H9 (cell line): ENCODE measurements at regions not wholly inside any gene's neighbourhood (a gene's known extent, or its start where the extent isn't known, plus 50 kb on each side); places are given as distances from the start of the nearest gene placed in this dataset.
A peak's percentile ranks its signal among the peaks of the same experiment; 100 is the strongest.

Source experiments
- DNase-seq: peaks from one replicate; pipeline ENCODE4 v3.0.0-alpha.2; 2017
- H2AFZ ChIP-seq: one replicate; pipeline ENCODE4 v1.6.1; 2013; ENCODE audit warnings: mild to moderate bottlenecking, low read length, control low read depth, moderate library complexity
- H2AK5ac ChIP-seq: 2 replicates; pipeline ENCODE4 v1.6.1; 2013; ENCODE audit warnings: low read length, control low read depth, mixed read lengths; ENCODE audit not compliant: insufficient read length
- H2BK120ac ChIP-seq: one replicate; pipeline ENCODE4 v1.6.1; 2013; ENCODE audit warnings: low read depth, mild to moderate bottlenecking, low read length, control low read depth, inconsistent platforms; ENCODE audit not compliant: poor library complexity, severe bottlenecking
- H2BK12ac ChIP-seq: 2 replicates; pipeline ENCODE4 v1.6.1; 2013; ENCODE audit warnings: low read length, control low read depth, mixed read lengths, low read depth; ENCODE audit not compliant: insufficient read length
- H2BK15ac ChIP-seq: 2 replicates; pipeline ENCODE4 v1.6.1; 2013; ENCODE audit warnings: low read depth, low read length, control low read depth
- H2BK20ac ChIP-seq: one replicate; pipeline ENCODE4 v1.6.1; 2013; ENCODE audit warnings: low read depth, mild to moderate bottlenecking, low read length, control low read depth, inconsistent platforms; ENCODE audit not compliant: poor library complexity, severe bottlenecking
- H2BK5ac ChIP-seq: 2 replicates; pipeline ENCODE4 v1.6.1; 2013; ENCODE audit warnings: low read length, control low read depth, mixed read lengths; ENCODE audit not compliant: insufficient read length
- H3K14ac ChIP-seq: 2 replicates; pipeline ENCODE4 v1.6.1; 2013; ENCODE audit warnings: low read length, control low read depth; ENCODE audit not compliant: insufficient read depth
- H3K18ac ChIP-seq: 2 replicates; pipeline ENCODE4 v1.6.1; 2013; ENCODE audit warnings: low read depth, mild to moderate bottlenecking, mixed read lengths, low read length, control low read depth; ENCODE audit not compliant: insufficient read length
- H3K23ac ChIP-seq: 2 replicates; pipeline ENCODE4 v1.6.1; 2013; ENCODE audit warnings: low read length, control low read depth, mixed read lengths, low read depth; ENCODE audit not compliant: insufficient read length
- H3K23me2 ChIP-seq: 2 replicates; pipeline ENCODE4 v1.6.1; 2013; ENCODE audit warnings: low read depth, mild to moderate bottlenecking, mixed read lengths, low read length, control low read depth; ENCODE audit not compliant: insufficient read length, poor library complexity, severe bottlenecking
- H3K27ac ChIP-seq: 2 replicates; pipeline ENCODE4 v1.5.1; 2013; ENCODE audit warnings: low read length, control low read depth, mixed read lengths, low read depth; ENCODE audit not compliant: insufficient read length
- H3K27me3 ChIP-seq: 2 replicates; pipeline ENCODE4 v1.6.1; 2013; ENCODE audit warnings: low read length, control low read depth, inconsistent platforms; ENCODE audit not compliant: insufficient read depth
- H3K4ac ChIP-seq: 2 replicates; pipeline ENCODE4 v1.6.1; 2013; ENCODE audit warnings: low read depth, mild to moderate bottlenecking, control low read depth, inconsistent platforms, low read length, moderate library complexity
- H3K4me1 ChIP-seq: 2 replicates; pipeline ENCODE4 v1.6.1; 2013; ENCODE audit warnings: low read length, control low read depth, inconsistent platforms; ENCODE audit not compliant: insufficient read depth
- H3K4me2 ChIP-seq: 2 replicates; pipeline ENCODE4 v1.6.1; 2013; ENCODE audit warnings: low read length, control low read depth, mixed read lengths; ENCODE audit not compliant: insufficient read length, insufficient read depth
- H3K56ac ChIP-seq: 2 replicates; pipeline ENCODE4 v1.6.1; 2013; ENCODE audit warnings: low read depth, mild to moderate bottlenecking, mixed read lengths, low read length, control low read depth; ENCODE audit not compliant: insufficient read length
- H3K79me1 ChIP-seq: 2 replicates; pipeline ENCODE4 v1.6.1; 2013; ENCODE audit warnings: low read depth, mild to moderate bottlenecking, moderate library complexity, low read length, control low read depth, inconsistent platforms; ENCODE audit not compliant: insufficient read depth, poor library complexity, severe bottlenecking
- H3K79me2 ChIP-seq: 2 replicates; pipeline ENCODE4 v1.6.1; 2013; ENCODE audit warnings: low read length, control low read depth, inconsistent platforms; ENCODE audit not compliant: insufficient read depth
- H3K9ac ChIP-seq: 2 replicates; pipeline ENCODE4 v1.6.1; 2013; ENCODE audit warnings: low read length, control low read depth, mixed read lengths; ENCODE audit not compliant: insufficient read length; ENCODE audit errors: extremely low read depth
- H3K9me3 ChIP-seq: one replicate; pipeline ENCODE4 v1.6.1; 2013; ENCODE audit warnings: low read depth, low read length, inconsistent platforms; ENCODE audit not compliant: control insufficient read depth
- H3T11ph ChIP-seq: one replicate; pipeline ENCODE4 v1.6.1; 2013; ENCODE audit warnings: mild to moderate bottlenecking, low read length, control low read depth, inconsistent platforms
- H4K20me1 ChIP-seq: one replicate; pipeline ENCODE4 v1.6.1; 2013; ENCODE audit not compliant: control insufficient read depth, insufficient read length, insufficient read depth
- H4K5ac ChIP-seq: 2 replicates; pipeline ENCODE4 v1.6.1; 2013; ENCODE audit warnings: low read depth, mild to moderate bottlenecking, mixed read lengths, low read length, control low read depth; ENCODE audit not compliant: insufficient read length
- H4K8ac ChIP-seq: replicated peaks from 2 replicates; pipeline ENCODE4 v1.6.1; 2013; ENCODE audit warnings: low read length, control low read depth, mixed read lengths, low read depth; ENCODE audit not compliant: insufficient read length
- H4K91ac ChIP-seq: 2 replicates; pipeline ENCODE4 v1.6.1; 2013; ENCODE audit warnings: low read depth, mild to moderate bottlenecking, moderate library complexity, mixed read lengths, low read length, control low read depth; ENCODE audit not compliant: insufficient read length
- H3K27ac Mint-ChIP-seq, 3 experiments: 2 replicates in 2 of 3; 3 replicates in 1 of 3; pipeline ENCODE4 v1.8.0; 2020 to 2021; ENCODE audit warnings: mixed read lengths in 3 of 3, mild to moderate bottlenecking in 1 of 3, moderate library complexity in 1 of 3
- H3K27me3 Mint-ChIP-seq: 2 replicates; pipeline ENCODE4 v1.8.0; 2021; ENCODE audit warnings: low read depth, mild to moderate bottlenecking, moderate library complexity, mixed read lengths
- H3K36me3 Mint-ChIP-seq, 3 experiments: 2 replicates in 2 of 3; 3 replicates in 1 of 3; pipeline ENCODE4 v1.8.0; 2020 to 2021; ENCODE audit warnings: low read depth in 3 of 3, mixed read lengths in 3 of 3; ENCODE audit not compliant: insufficient read depth in 1 of 3
- H3K4me1 Mint-ChIP-seq, 2 experiments: 2 replicates each; pipeline ENCODE4 v1.8.0; 2020; ENCODE audit warnings: mixed read lengths in 2 of 2
- H3K4me3 Mint-ChIP-seq, 2 experiments: 2 replicates in 1 of 2; 3 replicates in 1 of 2; pipeline ENCODE4 v1.8.0; 2020 to 2021; ENCODE audit warnings: mild to moderate bottlenecking in 2 of 2, mixed read lengths in 2 of 2, moderate library complexity in 1 of 2
- H3K9me3 Mint-ChIP-seq, 2 experiments: 2 replicates in 1 of 2; 3 replicates in 1 of 2; pipeline ENCODE4 v1.8.0; 2020; ENCODE audit warnings: mild to moderate bottlenecking in 2 of 2, mixed read lengths in 2 of 2, moderate library complexity in 1 of 2
- WGBS: extraction: QIAGEN DNeasy Blood & Tissue Kit; methylation state at CpG from one replicate; pipeline ENCODE4 v1.1.7; 2013; ENCODE audit warnings: missing lambda C conversion rate, low lambda C conversion rate, mixed read lengths; ENCODE audit not compliant: insufficient read length; ENCODE audit errors: extremely low coverage; 5-methylcytosine and 5-hydroxymethylcytosine counted together
- TF ChIP-seq, protein P1 (sequence below): fragments of 200-600 bp; sonication (generic); conservative IDR thresholded peaks from 3 replicates; pipeline ENCODE4 v1.8.0; 2021; ENCODE audit warnings: antibody characterized with exemption, mild to moderate bottlenecking

DNA sequence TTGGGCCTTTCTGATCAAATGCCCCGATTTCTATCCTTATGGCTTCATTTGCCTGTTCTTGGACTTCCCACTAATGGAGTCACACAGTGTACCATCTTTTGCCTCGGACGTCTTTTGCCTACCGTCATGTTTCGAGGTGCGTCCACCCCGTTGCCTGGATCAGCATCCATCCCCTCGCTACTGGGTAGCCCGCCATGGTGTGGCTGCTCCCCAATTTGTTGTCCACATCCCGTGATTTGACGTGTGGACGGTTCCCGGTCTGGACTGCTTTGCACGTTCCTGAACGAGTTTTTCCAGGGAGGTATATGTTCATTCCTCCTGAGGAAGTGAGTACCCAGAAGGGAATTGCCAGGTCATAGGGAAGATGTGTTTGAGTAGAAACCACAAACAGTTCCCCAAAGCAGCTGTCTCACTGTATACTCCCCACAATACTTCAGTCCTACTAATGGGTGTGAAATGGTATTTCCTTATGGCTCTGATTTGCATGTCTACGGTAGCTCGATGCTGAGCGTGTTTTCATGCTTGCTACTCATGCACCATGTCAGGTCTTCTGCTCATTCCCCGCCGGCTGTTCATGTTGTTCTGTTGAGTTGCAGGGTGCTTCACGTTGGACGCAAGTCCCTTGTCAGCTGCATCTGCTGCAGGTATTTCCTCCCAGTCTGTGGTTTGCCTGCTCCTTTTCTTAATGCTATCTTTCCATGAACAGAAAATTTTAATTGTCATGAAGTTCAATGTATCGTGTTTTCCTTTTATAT is 86.8 kb upstream of the AFDN start:
- H3K27ac ChIP-seq, result no peak overlapping the region
- H3K79me2 ChIP-seq, result no peaks in the 10 kb centered on the region
- H3K79me1 ChIP-seq, result no peaks in the 10 kb centered on the region
- H3K14ac ChIP-seq, result no peak overlapping the region
- WGBS, result no CpG with 5 or more reads among the region's 23 CpGs
- no peaks in the 10 kb centered on the region for H3K27me3 ChIP-seq
- Mint-ChIP-seq H3K27me3 (no peaks in the 10 kb centered on the region; the same call in 1 of the 2 replicates), H3K36me3 (no peaks in the 10 kb centered on the region), H3K27ac (peak overlapping the region in 1 of 3 experiments; percentile 15; a peak in 1 of 7 replicates), H3K9me3 (no peaks in the 10 kb centered on the region; a peak in 2 of 5 replicates), H3K4me3 (no peak overlapping the region), H3K4me1 (peaks cover 0 to 10% of the 10 kb centered on the region in 2 experiments; a peak in 3 of 4 replicates)
- no peak overlapping the region for H3K4ac ChIP-seq
- no peak overlapping the region for H2AFZ ChIP-seq
- no peak overlapping the region for H3K9ac ChIP-seq
- H3K23ac ChIP-seq, result no peak overlapping the region
- no peak overlapping the region for H4K5ac ChIP-seq
- TF ChIP-seq, protein P1, sequence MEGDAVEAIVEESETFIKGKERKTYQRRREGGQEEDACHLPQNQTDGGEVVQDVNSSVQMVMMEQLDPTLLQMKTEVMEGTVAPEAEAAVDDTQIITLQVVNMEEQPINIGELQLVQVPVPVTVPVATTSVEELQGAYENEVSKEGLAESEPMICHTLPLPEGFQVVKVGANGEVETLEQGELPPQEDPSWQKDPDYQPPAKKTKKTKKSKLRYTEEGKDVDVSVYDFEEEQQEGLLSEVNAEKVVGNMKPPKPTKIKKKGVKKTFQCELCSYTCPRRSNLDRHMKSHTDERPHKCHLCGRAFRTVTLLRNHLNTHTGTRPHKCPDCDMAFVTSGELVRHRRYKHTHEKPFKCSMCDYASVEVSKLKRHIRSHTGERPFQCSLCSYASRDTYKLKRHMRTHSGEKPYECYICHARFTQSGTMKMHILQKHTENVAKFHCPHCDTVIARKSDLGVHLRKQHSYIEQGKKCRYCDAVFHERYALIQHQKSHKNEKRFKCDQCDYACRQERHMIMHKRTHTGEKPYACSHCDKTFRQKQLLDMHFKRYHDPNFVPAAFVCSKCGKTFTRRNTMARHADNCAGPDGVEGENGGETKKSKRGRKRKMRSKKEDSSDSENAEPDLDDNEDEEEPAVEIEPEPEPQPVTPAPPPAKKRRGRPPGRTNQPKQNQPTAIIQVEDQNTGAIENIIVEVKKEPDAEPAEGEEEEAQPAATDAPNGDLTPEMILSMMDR, result no peak
- H2BK5ac ChIP-seq, result no peak overlapping the region
- DNase-seq, result no peak
- no peak overlapping the region for H2BK120ac ChIP-seq
- H2BK20ac ChIP-seq, result no peak overlapping the region
- no peaks in the 10 kb centered on the region for H3K9me3 ChIP-seq
- H3T11ph ChIP-seq, result no peak overlapping the region
- H4K20me1 ChIP-seq, result no peaks in the 10 kb centered on the region
- H2BK12ac ChIP-seq, result no peak overlapping the region
- no peak overlapping the region for H4K91ac ChIP-seq
- H3K56ac ChIP-seq, result no peak overlapping the region
- H3K4me2 ChIP-seq, result no peak overlapping the region
- no peaks in the 10 kb centered on the region for H3K23me2 ChIP-seq
- no peak overlapping the region for H2BK15ac ChIP-seq
- no peak overlapping the region for H3K18ac ChIP-seq
- H4K8ac ChIP-seq, result no peak overlapping the region
- H2AK5ac ChIP-seq, result no peak overlapping the region
- H3K4me1 ChIP-seq, result no peaks in the 10 kb centered on the region
